Fibroblast of lung (primary cell): ENCODE measurements at regions not wholly inside any gene's neighbourhood (a gene's known extent, or its start where the extent isn't known, plus 50 kb on each side); places are given as distances from the start of the nearest gene placed in this dataset.

Source experiments
- EZH2 ChIP-seq: IDR thresholded peaks from 2 replicates; pipeline ENCODE4 v1.5.1; 2012; ENCODE audit warnings: low read length, control low read depth, mild to moderate bottlenecking; ENCODE audit errors: missing control alignments
- TF ChIP-seq, protein P1 (sequence below), 2 donors: IDR thresholded peaks in 1 of 2; conservative IDR thresholded peaks in 1 of 2; 1 replicate in 1 of 2; 2 replicates in 1 of 2; pipeline ENCODE4 v1.5.1; 2011 to 2012; ENCODE audit warnings: low read length in 2 of 2, control low read depth in 1 of 2, inconsistent platforms in 1 of 2, low read depth in 1 of 2, mild to moderate bottlenecking in 1 of 2

DNA sequence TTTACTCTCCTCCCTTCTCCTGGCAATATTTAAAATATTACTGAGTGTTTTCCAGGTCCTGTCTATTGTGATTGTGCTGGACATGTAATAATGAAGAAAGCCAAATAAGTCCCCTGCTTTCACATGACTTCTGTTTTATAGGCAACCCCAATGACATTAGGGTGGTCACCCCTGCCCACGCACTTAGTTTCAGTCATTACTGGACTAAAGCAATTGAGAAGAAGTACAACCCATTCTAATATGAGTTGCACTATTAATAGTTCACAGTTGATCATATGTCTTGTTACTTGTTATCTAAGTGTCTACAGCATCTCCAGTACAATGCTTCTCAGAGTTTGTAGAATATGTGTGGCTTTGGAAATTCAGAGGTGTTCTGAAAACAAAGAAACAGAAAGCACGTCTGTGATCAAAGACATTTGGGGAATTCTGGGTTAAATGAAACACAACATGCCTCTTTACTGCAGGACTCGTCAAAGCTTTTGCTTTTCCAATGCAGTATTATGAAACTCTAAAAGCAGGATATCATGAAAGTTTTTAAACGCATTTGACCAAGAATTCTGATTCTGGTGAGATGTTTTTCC is 789.5 kb downstream of the DHX35 start:
- TF ChIP-seq, protein P1, sequence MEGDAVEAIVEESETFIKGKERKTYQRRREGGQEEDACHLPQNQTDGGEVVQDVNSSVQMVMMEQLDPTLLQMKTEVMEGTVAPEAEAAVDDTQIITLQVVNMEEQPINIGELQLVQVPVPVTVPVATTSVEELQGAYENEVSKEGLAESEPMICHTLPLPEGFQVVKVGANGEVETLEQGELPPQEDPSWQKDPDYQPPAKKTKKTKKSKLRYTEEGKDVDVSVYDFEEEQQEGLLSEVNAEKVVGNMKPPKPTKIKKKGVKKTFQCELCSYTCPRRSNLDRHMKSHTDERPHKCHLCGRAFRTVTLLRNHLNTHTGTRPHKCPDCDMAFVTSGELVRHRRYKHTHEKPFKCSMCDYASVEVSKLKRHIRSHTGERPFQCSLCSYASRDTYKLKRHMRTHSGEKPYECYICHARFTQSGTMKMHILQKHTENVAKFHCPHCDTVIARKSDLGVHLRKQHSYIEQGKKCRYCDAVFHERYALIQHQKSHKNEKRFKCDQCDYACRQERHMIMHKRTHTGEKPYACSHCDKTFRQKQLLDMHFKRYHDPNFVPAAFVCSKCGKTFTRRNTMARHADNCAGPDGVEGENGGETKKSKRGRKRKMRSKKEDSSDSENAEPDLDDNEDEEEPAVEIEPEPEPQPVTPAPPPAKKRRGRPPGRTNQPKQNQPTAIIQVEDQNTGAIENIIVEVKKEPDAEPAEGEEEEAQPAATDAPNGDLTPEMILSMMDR (conservative IDR thresholded peaks at IDR 0.05 in 1 of 2, IDR thresholded peaks at IDR 0.05 in 1 of 2; ENCODE audit: low read depth in 1 of 2, low read length in 2 of 2): no peak
- TF ChIP-seq EZH2: no peak
